IMR-90 (cell line): ENCODE measurements at regions not wholly inside any gene's neighbourhood (a gene's known extent, or its start where the extent isn't known, plus 50 kb on each side); places are given as distances from the start of the nearest gene placed in this dataset.

Source experiments
- ATAC-seq: fragments of 200-7000 bp; cut with Tn5 transposase; 2 replicates; pipeline ENCODE4 v1.9.1; 2020; ENCODE audit warnings: low read depth, mild to moderate bottlenecking, moderate library complexity
- BruUV-seq: library from RNA; stranded (reverse); fragments of 400-500 nt; replicated peaks from 2 replicates; lab custom pipeline; 2021; lab: Mats Ljungman, UMichigan
- CTCF ChIA-PET: fragments of 300-600 bp; formaldehyde crosslinking; extraction: SDS; loops from one replicate; lab custom pipeline; 2021; ENCODE audit warnings: antibody characterized with exemption; lab: Yijun Ruan, JAX
- POLR2A ChIA-PET: fragments of 300-600 bp; sonication (Branson Sonifier 250); formaldehyde crosslinking; loops from one replicate; lab custom pipeline; 2022; ENCODE audit warnings: antibody characterized with exemption; ENCODE audit not compliant: unreplicated experiment; lab: Charles Lee
- DNase-seq: peaks from one replicate; pipeline ENCODE4 v3.0.0; 2013
- H2AFZ ChIP-seq: replicated peaks from 2 replicates; pipeline ENCODE3; 2013; ENCODE audit warnings: low read length, mild to moderate bottlenecking; ENCODE audit not compliant: poor library complexity
- H2AK5ac ChIP-seq: 2 replicates; pipeline ENCODE4 v1.6.1; 2013; ENCODE audit warnings: low read depth, low read length, inconsistent platforms
- H2AK9ac ChIP-seq: replicated peaks from 2 replicates; pipeline ENCODE3; 2013; ENCODE audit warnings: mild to moderate bottlenecking, low read depth, low read length, moderate library complexity; ENCODE audit not compliant: poor library complexity
- H2BK120ac ChIP-seq: 2 replicates; pipeline ENCODE4 v1.6.1; 2013; ENCODE audit warnings: low read depth, low read length, inconsistent platforms
- H2BK15ac ChIP-seq: 3 replicates; pipeline ENCODE4 v1.6.1; 2013; ENCODE audit warnings: low read depth, low read length, inconsistent platforms
- H2BK20ac ChIP-seq: 2 replicates; pipeline ENCODE4 v1.6.1; 2013; ENCODE audit warnings: low read depth, mild to moderate bottlenecking, inconsistent platforms, low read length, moderate library complexity
- H2BK5ac ChIP-seq: 2 replicates; pipeline ENCODE4 v1.6.1; 2013; ENCODE audit warnings: mild to moderate bottlenecking, low read depth, low read length, inconsistent platforms; ENCODE audit not compliant: poor library complexity, severe bottlenecking
- H3K14ac ChIP-seq: replicated peaks from 2 replicates; pipeline ENCODE4 v1.6.1; 2013; ENCODE audit warnings: low read depth, low read length, inconsistent platforms
- H3K18ac ChIP-seq: 2 replicates; pipeline ENCODE4 v1.6.1; 2013; ENCODE audit warnings: low read depth, low read length, control low read depth
- H3K23ac ChIP-seq: 2 replicates; pipeline ENCODE4 v1.6.1; 2013; ENCODE audit warnings: low read depth, low read length, inconsistent platforms
- H3K27ac ChIP-seq: 2 replicates; pipeline ENCODE4 v1.5.1; 2013; ENCODE audit warnings: mild to moderate bottlenecking, control low read depth, low read length; ENCODE audit not compliant: insufficient read depth
- H3K27me3 ChIP-seq: 2 replicates; pipeline ENCODE4 v1.6.1; 2013; ENCODE audit warnings: low read length; ENCODE audit not compliant: control insufficient read depth, insufficient read depth
- H3K36me3 ChIP-seq: 2 replicates; pipeline ENCODE4 v1.6.1; 2013; ENCODE audit warnings: low read length, mixed read lengths; ENCODE audit not compliant: control insufficient read depth, insufficient read depth
- H3K4ac ChIP-seq: 2 replicates; pipeline ENCODE4 v1.6.1; 2013; ENCODE audit warnings: low read depth, low read length, inconsistent platforms
- H3K4me1 ChIP-seq: 2 replicates; pipeline ENCODE4 v1.6.1; 2013; ENCODE audit warnings: low read length, mixed read lengths; ENCODE audit not compliant: control insufficient read depth, insufficient read depth
- H3K4me2 ChIP-seq: 2 replicates; pipeline ENCODE4 v1.6.1; 2013; ENCODE audit warnings: low read depth, mild to moderate bottlenecking, control low read depth, low read length, moderate library complexity
- H3K4me3 ChIP-seq: 2 replicates; pipeline ENCODE4 v1.5.1; 2013; ENCODE audit warnings: low read depth, mild to moderate bottlenecking, control low read depth, low read length, moderate library complexity; ENCODE audit not compliant: insufficient read depth
- H3K56ac ChIP-seq: 2 replicates; pipeline ENCODE4 v1.6.1; 2013; ENCODE audit warnings: low read length, inconsistent platforms; ENCODE audit not compliant: insufficient read depth; ENCODE audit errors: extremely low read depth
- H3K79me1 ChIP-seq, 2 experiments: 2 replicates each; pipeline ENCODE4 v1.6.1; 2013; ENCODE audit warnings: low read length in 2 of 2, inconsistent platforms in 1 of 2, low read depth in 1 of 2
- H3K9ac ChIP-seq: 2 replicates; pipeline ENCODE4 v1.6.1; 2013; ENCODE audit warnings: low read depth, low read length, control low read depth
- H3K9me1 ChIP-seq: 2 replicates; pipeline ENCODE4 v1.6.1; 2013; ENCODE audit warnings: low read length, inconsistent platforms; ENCODE audit not compliant: insufficient read depth
- H3K9me3 ChIP-seq: 2 replicates; pipeline ENCODE4 v1.6.1; 2013; ENCODE audit warnings: low read length; ENCODE audit not compliant: control insufficient read depth, insufficient read depth
- H4K20me1 ChIP-seq: 2 replicates; pipeline ENCODE4 v1.6.1; 2013; ENCODE audit warnings: low read length, inconsistent platforms; ENCODE audit not compliant: insufficient read depth
- H4K5ac ChIP-seq: 2 replicates; pipeline ENCODE4 v1.6.1; 2013; ENCODE audit warnings: mild to moderate bottlenecking, low read depth, low read length, control low read depth
- H4K8ac ChIP-seq, 2 experiments: 2 replicates each; pipeline ENCODE4 v1.6.1; 2013; ENCODE audit warnings: low read depth in 2 of 2, low read length in 2 of 2, control low read depth in 1 of 2, inconsistent platforms in 1 of 2
- H4K91ac ChIP-seq: 2 replicates; pipeline ENCODE4 v1.6.1; 2013; ENCODE audit warnings: low read depth, low read length, inconsistent platforms; ENCODE audit not compliant: insufficient read depth
- BHLHE40 ChIP-seq: fragments of 150-350 bp; IDR thresholded peaks from 2 replicates; pipeline ENCODE4 v1.6.1; 2016; ENCODE audit warnings: mild to moderate bottlenecking, low read depth, low read length
- FOS ChIP-seq: fragments of 150-350 bp; IDR thresholded peaks from 2 replicates; pipeline ENCODE4 v1.6.1; 2016; ENCODE audit warnings: low read depth, low read length
- MAFK ChIP-seq: IDR thresholded peaks from 2 replicates; pipeline ENCODE4 v1.6.1; 2012; ENCODE audit warnings: low read depth, low read length, improper control_type of control experiment
- MXI1 ChIP-seq: IDR thresholded peaks from 2 replicates; pipeline ENCODE4 v1.6.1; 2012; ENCODE audit warnings: low read depth, mild to moderate bottlenecking, low read length, moderate library complexity, borderline replicate concordance
- POLR2A ChIP-seq: IDR thresholded peaks from 2 replicates; pipeline ENCODE4 v1.6.1; 2012; ENCODE audit warnings: mild to moderate bottlenecking, low read depth, low read length
- RAD21 ChIP-seq: IDR thresholded peaks from 2 replicates; pipeline ENCODE4 v1.6.1; 2012; ENCODE audit warnings: low read length, improper control_type of control experiment
- dilution Hi-C: fragments of 300-500 bp; cut with HindIII; formaldehyde crosslinking; loops from one replicate; pipeline ENCODE4 v1.14.3; 2018; ENCODE audit warnings: low sequenced_read_pairs; ENCODE audit not compliant: unreplicated experiment
- in situ Hi-C: fragments of 300-500 bp; cut with MboI; formaldehyde crosslinking; loops from 3 replicates; pipeline ENCODE4 v1.14.3; 2019; ENCODE audit warnings: low sequenced_read_pairs, inconsistent platforms, mixed read lengths
- intact Hi-C: fragments of 100-400 bp; cut with micrococcal nuclease; formaldehyde crosslinking; loops from 2 replicates; pipeline ENCODE4 v1.10.0; 2022
- TF ChIP-seq, protein P1 (sequence below): conservative IDR thresholded peaks from 2 replicates; pipeline ENCODE4 v1.5.1; 2012; ENCODE audit warnings: mild to moderate bottlenecking, low read depth, low read length, improper control_type of control experiment
- TF ChIP-seq, protein P2 (sequence below): fragments of 150-350 bp; IDR thresholded peaks from 2 replicates; pipeline ENCODE4 v1.6.1; 2017; ENCODE audit warnings: mild to moderate bottlenecking, antibody characterized with exemption, low read length, low read depth

GRCh38 chr7:114303301-114303700, 111.3 kb upstream of the FOXP2 start:
- DNase-seq (no peak), ATAC-seq (no peak)
- Histone ChIP-seq H2BK15ac (no peak overlapping the region), H3K4ac (no peak overlapping the region), H3K4me3 (no peak overlapping the region), H3K9ac (no peak overlapping the region), H3K27me3 (no peaks in the 10 kb centered on the region), H3K23ac (no peak overlapping the region), H3K56ac (no peak overlapping the region), H3K9me1 (no peaks in the 10 kb centered on the region), H2BK5ac (no peak overlapping the region), H3K27ac (no peak overlapping the region), H3K36me3 (no peaks in the 10 kb centered on the region), H4K91ac (no peak overlapping the region), H3K4me1 (no peaks in the 10 kb centered on the region), H2AFZ (no peak overlapping the region), H4K5ac (no peak overlapping the region), H2AK9ac (no peak overlapping the region), H2BK20ac (no peak overlapping the region), H4K8ac (no peak overlapping the region), H2BK120ac (no peak overlapping the region), H3K4me2 (no peak overlapping the region), H4K20me1 (no peaks in the 10 kb centered on the region), H3K9me3 (no peaks in the 10 kb centered on the region), H2AK5ac (no peak overlapping the region), H3K14ac (no peak overlapping the region), H3K18ac (no peak overlapping the region), H3K79me1 (no peaks in the 10 kb centered on the region)
- BruUV-seq = no TSS peak
- TF ChIP-seq RAD21 (no peak), FOS (no peak), BHLHE40 (no peak), MXI1 (no peak), POLR2A (no peak), MAFK (no peak)
- TF ChIP-seq, protein P1, sequence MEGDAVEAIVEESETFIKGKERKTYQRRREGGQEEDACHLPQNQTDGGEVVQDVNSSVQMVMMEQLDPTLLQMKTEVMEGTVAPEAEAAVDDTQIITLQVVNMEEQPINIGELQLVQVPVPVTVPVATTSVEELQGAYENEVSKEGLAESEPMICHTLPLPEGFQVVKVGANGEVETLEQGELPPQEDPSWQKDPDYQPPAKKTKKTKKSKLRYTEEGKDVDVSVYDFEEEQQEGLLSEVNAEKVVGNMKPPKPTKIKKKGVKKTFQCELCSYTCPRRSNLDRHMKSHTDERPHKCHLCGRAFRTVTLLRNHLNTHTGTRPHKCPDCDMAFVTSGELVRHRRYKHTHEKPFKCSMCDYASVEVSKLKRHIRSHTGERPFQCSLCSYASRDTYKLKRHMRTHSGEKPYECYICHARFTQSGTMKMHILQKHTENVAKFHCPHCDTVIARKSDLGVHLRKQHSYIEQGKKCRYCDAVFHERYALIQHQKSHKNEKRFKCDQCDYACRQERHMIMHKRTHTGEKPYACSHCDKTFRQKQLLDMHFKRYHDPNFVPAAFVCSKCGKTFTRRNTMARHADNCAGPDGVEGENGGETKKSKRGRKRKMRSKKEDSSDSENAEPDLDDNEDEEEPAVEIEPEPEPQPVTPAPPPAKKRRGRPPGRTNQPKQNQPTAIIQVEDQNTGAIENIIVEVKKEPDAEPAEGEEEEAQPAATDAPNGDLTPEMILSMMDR = no peak
- TF ChIP-seq, protein P2, sequence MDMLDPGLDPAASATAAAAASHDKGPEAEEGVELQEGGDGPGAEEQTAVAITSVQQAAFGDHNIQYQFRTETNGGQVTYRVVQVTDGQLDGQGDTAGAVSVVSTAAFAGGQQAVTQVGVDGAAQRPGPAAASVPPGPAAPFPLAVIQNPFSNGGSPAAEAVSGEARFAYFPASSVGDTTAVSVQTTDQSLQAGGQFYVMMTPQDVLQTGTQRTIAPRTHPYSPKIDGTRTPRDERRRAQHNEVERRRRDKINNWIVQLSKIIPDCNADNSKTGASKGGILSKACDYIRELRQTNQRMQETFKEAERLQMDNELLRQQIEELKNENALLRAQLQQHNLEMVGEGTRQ = no peak
- in situ Hi-C loops (no loop called here), intact Hi-C loops (no loop called here), dilution Hi-C loops (no loop called here)
- ChIA-PET CTCF (no interaction called here), POLR2A (no interaction called here)
